Naive thymus-derived CD4-positive, alpha-beta T cell (primary cell): ENCODE measurements at regions not wholly inside any gene's neighbourhood (a gene's known extent, or its start where the extent isn't known, plus 50 kb on each side); places are given as distances from the start of the nearest gene placed in this dataset.
"Not testable (repeated sequence)": the region's sequence is repeated elsewhere in the genome, so short reads cannot be mapped to it uniquely, and the experiment has no call there.

ENCODE experiments used
- ATAC-seq: fragments of 150-1000 bp; cut with Tn5 transposase; 2 replicates; pipeline ENCODE4 v1.10.0; 2021; ENCODE audit warnings: mild to moderate bottlenecking, moderate library complexity
- CTCF ChIA-PET: fragments of 350-600 bp; sonication (Branson Sonifier 250); formaldehyde crosslinking; loops from one replicate; lab custom pipeline; 2021; ENCODE audit warnings: antibody characterized with exemption; lab: Charles Lee
- POLR2A ChIA-PET: fragments of 350-600 bp; sonication (Branson Sonifier 250); formaldehyde crosslinking; loops from one replicate; lab custom pipeline; 2021; ENCODE audit warnings: antibody characterized with exemption, inconsistent platforms; lab: Charles Lee
- DNase-seq, 9 donors: peaks; one replicate each; pipeline versions ENCODE4 v3.0.0 to v3.0.0-alpha.2; 2020 to 2022; ENCODE audit warnings: mixed read lengths in 1 of 9
- H3K27ac ChIP-seq: one replicate; pipeline ENCODE4 v1.7.0; 2013; ENCODE audit warnings: mild to moderate bottlenecking, low read depth, low read length, moderate library complexity
- H3K27me3 ChIP-seq, 2 donors: one replicate each; pipeline ENCODE4 v1.7.0; 2013; ENCODE audit warnings: low read length in 2 of 2, mild to moderate bottlenecking in 2 of 2, moderate library complexity in 2 of 2; ENCODE audit not compliant: control insufficient read depth in 2 of 2, insufficient read depth in 2 of 2
- H3K36me3 ChIP-seq, 3 experiments: 1 replicate in 2 of 3; 2 replicates in 1 of 3; pipeline ENCODE4 v1.7.0; 2013; ENCODE audit warnings: low read length in 3 of 3, mild to moderate bottlenecking in 3 of 3, moderate library complexity in 1 of 3; ENCODE audit not compliant: insufficient read depth in 3 of 3, control insufficient read depth in 2 of 3
- H3K4me1 ChIP-seq, 2 donors: one replicate each; pipeline ENCODE4 v1.7.0; 2013; ENCODE audit warnings: low read length in 2 of 2, mild to moderate bottlenecking in 2 of 2, moderate library complexity in 1 of 2; ENCODE audit not compliant: control insufficient read depth in 2 of 2, insufficient read depth in 2 of 2
- H3K4me3 ChIP-seq: 2 replicates; pipeline ENCODE4 v1.7.0; 2013; ENCODE audit warnings: mild to moderate bottlenecking, low read length
- H3K9me3 ChIP-seq, 3 experiments: 1 replicate in 2 of 3; 2 replicates in 1 of 3; pipeline ENCODE4 v1.7.0; 2013; ENCODE audit warnings: low read length in 3 of 3; ENCODE audit not compliant: control insufficient read depth in 2 of 3
- H3K27ac Mint-ChIP-seq, 9 donors: one replicate each; pipeline ENCODE4 v1.8.0; 2020 to 2022; ENCODE audit warnings: mixed read lengths in 9 of 9, mild to moderate bottlenecking in 8 of 9, moderate library complexity in 5 of 9, inconsistent platforms in 2 of 9
- H3K27me3 Mint-ChIP-seq, 5 donors: one replicate each; pipeline ENCODE4 v1.8.0; 2021 to 2022; ENCODE audit warnings: mixed read lengths in 5 of 5, mild to moderate bottlenecking in 1 of 5
- H3K36me3 Mint-ChIP-seq, 5 donors: one replicate each; pipeline ENCODE4 v1.8.0; 2020 to 2022; ENCODE audit warnings: mixed read lengths in 5 of 5, mild to moderate bottlenecking in 3 of 5, inconsistent platforms in 1 of 5
- H3K4me1 Mint-ChIP-seq, 7 donors: one replicate each; pipeline ENCODE4 v1.8.0; 2020 to 2022; ENCODE audit warnings: mixed read lengths in 7 of 7, mild to moderate bottlenecking in 3 of 7, inconsistent platforms in 1 of 7
- H3K4me3 Mint-ChIP-seq, 10 donors: one replicate each; pipeline ENCODE4 v1.8.0; 2020 to 2022; ENCODE audit warnings: mild to moderate bottlenecking in 10 of 10, mixed read lengths in 10 of 10, moderate library complexity in 6 of 10, inconsistent platforms in 2 of 10
- H3K9me3 Mint-ChIP-seq, 11 donors: one replicate each; pipeline ENCODE4 v1.8.0; 2020 to 2022; ENCODE audit warnings: mixed read lengths in 11 of 11, mild to moderate bottlenecking in 4 of 11, inconsistent platforms in 1 of 11, moderate library complexity in 1 of 11
- intact Hi-C, 2 donors: fragments of 100-400 bp; cut with micrococcal nuclease; formaldehyde crosslinking; loops; one replicate each; pipeline ENCODE4 v1.15.1; 2023

- no peak for DNase-seq
- ChIA-PET POLR2A (no interaction called here), CTCF (no interaction called here)
- Mint-ChIP-seq H3K4me3 (no peak overlapping the region), H3K9me3 (peaks cover 0 to 11% (median 7%) of the 10 kb centered on the region in 11 donors), H3K27me3 (peaks cover 10 to 41% (median 39%) of the 10 kb centered on the region in 5 donors), H3K4me1 (no peaks in the 10 kb centered on the region), H3K27ac (no peak overlapping the region), H3K36me3 (peaks cover 0 to 6% (median 0%) of the 10 kb centered on the region in 5 donors)
- ATAC-seq: no peak
- no peaks in the 10 kb centered on the region for H3K27me3 ChIP-seq
- no peak overlapping the region for H3K27ac ChIP-seq
- no peak overlapping the region for H3K4me3 ChIP-seq
- H3K36me3 ChIP-seq: no peaks in the 10 kb centered on the region
- intact Hi-C loops: no loop called here
- H3K9me3 ChIP-seq: no peaks in the 10 kb centered on the region
- H3K4me1 ChIP-seq: no peaks in the 10 kb centered on the region
Measured at GRCh38 chr2:231869704-231870103, 56.5 kb downstream of the NPPC start.

- H3K4me1 Mint-ChIP-seq, DNase-seq, POLR2A ChIA-PET, intact Hi-C loops, H3K27me3 ChIP-seq, H3K27ac ChIP-seq, H3K36me3 ChIP-seq, H3K4me3 Mint-ChIP-seq, CTCF ChIA-PET, ATAC-seq, H3K36me3 Mint-ChIP-seq, H3K9me3 ChIP-seq, H3K4me1 ChIP-seq, H3K27ac Mint-ChIP-seq, H3K4me3 ChIP-seq: not testable (repeated sequence)
- H3K27me3 Mint-ChIP-seq: peaks cover 9 to 36% (median 34%) of the 10 kb centered on the region in 5 donors
- peaks cover 0 to 14% (median 7%) of the 10 kb centered on the region in 11 donors for H3K9me3 Mint-ChIP-seq
Measured at GRCh38 chr2:231869016-231869415, 57.2 kb downstream of the NPPC start.

GRCh38 chr2:231866450-231866849, 59.7 kb downstream of the NPPC start:
- intact Hi-C loops: no loop called here
- Mint-ChIP-seq H3K36me3 (peaks cover 0 to 6% (median 0%) of the 10 kb centered on the region in 5 donors), H3K27me3 (peaks cover 9 to 26% (median 20%) of the 10 kb centered on the region in 5 donors), H3K9me3 (peaks cover 0 to 14% (median 7%) of the 10 kb centered on the region in 11 donors), H3K27ac (no peak overlapping the region), H3K4me1 (no peaks in the 10 kb centered on the region), H3K4me3 (no peak overlapping the region)
- no peaks in the 10 kb centered on the region for H3K27me3 ChIP-seq
- no peaks in the 10 kb centered on the region for H3K9me3 ChIP-seq
- CTCF ChIA-PET: no interaction called here
- POLR2A ChIA-PET: no interaction called here
- no peaks in the 10 kb centered on the region for H3K4me1 ChIP-seq
- H3K27ac ChIP-seq: no peak overlapping the region
- H3K36me3 ChIP-seq: no peaks in the 10 kb centered on the region
- no peak overlapping the region for H3K4me3 ChIP-seq
- DNase-seq: no peak
- ATAC-seq: no peak

DNA sequence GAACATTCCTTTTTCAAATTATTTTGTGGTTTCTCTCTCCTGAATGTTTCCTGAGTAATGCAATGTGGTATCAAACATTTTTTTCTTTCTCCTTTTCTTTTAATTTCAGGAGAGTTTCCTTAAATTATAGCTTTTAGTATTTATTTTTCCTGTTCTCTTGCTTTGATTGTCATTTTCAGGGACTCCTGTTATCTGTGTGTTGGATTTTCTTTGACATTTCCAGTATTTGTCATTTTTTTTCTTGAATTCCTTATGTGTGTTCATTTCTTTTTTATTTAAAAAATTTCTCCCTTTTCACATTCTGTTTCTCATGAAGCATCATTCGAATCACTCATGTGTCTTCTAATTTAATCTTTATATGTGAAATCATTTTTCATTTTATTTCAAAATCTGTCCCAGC, 61.0 kb downstream of the NPPC start:
- intact Hi-C loops: no loop called here
- no peak overlapping the region for H3K4me3 ChIP-seq
- H3K36me3 Mint-ChIP-seq: peaks cover 0 to 6% (median 0%) of the 10 kb centered on the region in 5 donors
- no peak overlapping the region for H3K27ac Mint-ChIP-seq
- ChIA-PET POLR2A (no interaction called here), CTCF (interaction anchor here (0.6 to 0.7 kb wide), 2 partner anchors 197 to 1857 kb away, joined by 3 read pairs; no protein-coding TSS in a partner anchor)
- no peak overlapping the region for H3K27ac ChIP-seq
- peaks cover 0 to 14% (median 7%) of the 10 kb centered on the region in 11 donors for H3K9me3 Mint-ChIP-seq
- H3K4me1 Mint-ChIP-seq: peaks cover 0 to 1% (median 0%) of the 10 kb centered on the region in 7 donors
- no peaks in the 10 kb centered on the region for H3K9me3 ChIP-seq
- no peaks in the 10 kb centered on the region for H3K27me3 ChIP-seq
- H3K4me1 ChIP-seq: no peaks in the 10 kb centered on the region
- no peak overlapping the region for H3K4me3 Mint-ChIP-seq
- H3K36me3 ChIP-seq: no peaks in the 10 kb centered on the region
- H3K27me3 Mint-ChIP-seq: peaks cover 4 to 20% (median 13%) of the 10 kb centered on the region in 5 donors
- DNase-seq (no peak), ATAC-seq (no peak)

DNA sequence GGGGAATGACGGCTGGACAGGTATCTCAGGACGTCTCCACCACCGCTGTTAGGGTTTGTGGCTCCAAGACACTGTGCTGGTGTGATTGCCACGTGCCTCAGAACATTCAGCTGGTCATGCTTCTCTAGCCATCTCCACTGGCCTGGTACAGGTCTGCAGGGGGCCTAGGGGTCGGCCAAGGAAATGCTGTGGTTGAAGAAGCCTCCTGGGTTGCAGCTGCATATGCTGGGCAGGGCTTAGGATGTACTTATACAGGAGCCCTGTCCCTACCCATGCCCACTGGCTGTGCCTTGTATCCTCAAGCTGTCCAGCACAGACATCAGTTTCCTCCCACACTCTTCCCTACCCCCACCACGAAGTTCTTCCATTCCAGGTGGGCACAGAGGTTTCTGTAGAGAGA, 64.1 kb downstream of the NPPC start:
- no peaks in the 10 kb centered on the region for H3K4me1 ChIP-seq
- H3K9me3 ChIP-seq: no peaks in the 10 kb centered on the region
- H3K36me3 ChIP-seq: no peaks in the 10 kb centered on the region
- H3K27ac Mint-ChIP-seq: no peak overlapping the region
- DNase-seq (no peak), ATAC-seq (no peak)
- H3K27ac ChIP-seq: no peak overlapping the region
- no peaks in the 10 kb centered on the region for H3K27me3 ChIP-seq
- no peak overlapping the region for H3K4me3 ChIP-seq
- no peak overlapping the region for H3K4me3 Mint-ChIP-seq
- peaks cover 2 to 15% (median 8%) of the 10 kb centered on the region in 5 donors for H3K27me3 Mint-ChIP-seq
- peaks cover 0 to 1% (median 0%) of the 10 kb centered on the region in 7 donors for H3K4me1 Mint-ChIP-seq
- intact Hi-C loops: no loop called here
- CTCF ChIA-PET: no interaction called here
- peaks cover 0 to 14% (median 7%) of the 10 kb centered on the region in 11 donors for H3K9me3 Mint-ChIP-seq
- H3K36me3 Mint-ChIP-seq: peaks cover 0 to 6% (median 0%) of the 10 kb centered on the region in 5 donors
- POLR2A ChIA-PET: no interaction called here

GRCh38 chr2:231861288-231861931, 64.8 kb downstream of the NPPC start:
- Mint-ChIP-seq H3K9me3 (peaks cover 0 to 14% (median 7%) of the 10 kb centered on the region in 11 donors), H3K4me3 (no peak overlapping the region), H3K36me3 (peaks cover 0 to 6% (median 0%) of the 10 kb centered on the region in 5 donors), H3K4me1 (peaks cover 0 to 1% (median 0%) of the 10 kb centered on the region in 7 donors), H3K27me3 (peaks cover 2 to 15% (median 8%) of the 10 kb centered on the region in 5 donors), H3K27ac (no peak overlapping the region)
- H3K27me3 ChIP-seq: no peaks in the 10 kb centered on the region
- ATAC-seq: no peak
- H3K27ac ChIP-seq: no peak overlapping the region
- H3K36me3 ChIP-seq: no peaks in the 10 kb centered on the region
- no peaks in the 10 kb centered on the region for H3K4me1 ChIP-seq
- H3K4me3 ChIP-seq: no peak overlapping the region
- H3K9me3 ChIP-seq: no peaks in the 10 kb centered on the region
- ChIA-PET POLR2A (no interaction called here), CTCF (interaction anchor here (0.7 kb wide), 1 partner anchor 40 kb away, joined by 3 read pairs; no protein-coding TSS in a partner anchor)
- intact Hi-C loops: no loop called here
- DNase-seq: no peak
